Natural killer cell (primary cell): ENCODE measurements at regions not wholly inside any gene's neighbourhood (a gene's known extent, or its start where the extent isn't known, plus 50 kb on each side); places are given as distances from the start of the nearest gene placed in this dataset.
"Not testable (repeated sequence)": the region's sequence is repeated elsewhere in the genome, so short reads cannot be mapped to it uniquely, and the experiment has no call there.

Experiments
- ATAC-seq, 3 donors: fragments of 150-1000 bp in 2 of 3; fragments of 200-7000 bp in 1 of 3; cut with Tn5 transposase; 1 replicate in 1 of 3; 2 replicates in 2 of 3; pipeline ENCODE4 v1.10.0; 2021; ENCODE audit warnings: mild to moderate bottlenecking in 2 of 3, moderate library complexity in 2 of 3
- DNase-seq, 2 donors: peaks; one replicate each; pipeline versions ENCODE4 v3.0.0 to v3.0.0-alpha.2; 2013 to 2021; ENCODE audit warnings: mixed read lengths in 1 of 2
- H3K27ac ChIP-seq: one replicate; pipeline ENCODE4 v1.5.1; 2013; ENCODE audit warnings: mild to moderate bottlenecking, low read length
- H3K27me3 ChIP-seq: one replicate; pipeline ENCODE4 v1.6.1; 2013; ENCODE audit warnings: low read length; ENCODE audit not compliant: control insufficient read depth, insufficient read depth
- H3K36me3 ChIP-seq: one replicate; pipeline ENCODE4 v1.6.1; 2013; ENCODE audit warnings: low read length; ENCODE audit not compliant: control insufficient read depth, insufficient read depth
- H3K4me1 ChIP-seq: one replicate; pipeline ENCODE4 v1.6.1; 2013; ENCODE audit warnings: low read length; ENCODE audit not compliant: control insufficient read depth, insufficient read depth
- H3K4me3 ChIP-seq: one replicate; pipeline ENCODE4 v1.5.1; 2013; ENCODE audit warnings: low read length
- H3K9me3 ChIP-seq: one replicate; pipeline ENCODE4 v1.6.1; 2013; ENCODE audit warnings: low read length; ENCODE audit not compliant: control insufficient read depth, insufficient read depth
- H3K27ac Mint-ChIP-seq, 2 donors: one replicate each; pipeline ENCODE4 v1.8.0; 2022; ENCODE audit warnings: mild to moderate bottlenecking in 2 of 2, mixed read lengths in 2 of 2, moderate library complexity in 1 of 2
- H3K27me3 Mint-ChIP-seq, 2 donors: one replicate each; pipeline ENCODE4 v1.8.0; 2022; ENCODE audit warnings: low read depth in 2 of 2, mixed read lengths in 2 of 2
- H3K36me3 Mint-ChIP-seq: one replicate; pipeline ENCODE4 v1.8.0; 2022; ENCODE audit warnings: mixed read lengths
- H3K4me1 Mint-ChIP-seq, 2 donors: one replicate each; pipeline ENCODE4 v1.8.0; 2022; ENCODE audit warnings: mixed read lengths in 2 of 2
- H3K4me3 Mint-ChIP-seq: one replicate; pipeline ENCODE4 v1.8.0; 2022; ENCODE audit warnings: mild to moderate bottlenecking, moderate library complexity, mixed read lengths
- H3K9me3 Mint-ChIP-seq, 2 donors: one replicate each; pipeline ENCODE4 v1.8.0; 2022; ENCODE audit warnings: mixed read lengths in 2 of 2
- CTCF ChIP-seq: fragments of 200-600 bp; IDR thresholded peaks from one replicate; pipeline ENCODE4 v1.8.0; 2022; ENCODE audit warnings: antibody characterized with exemption
- WGBS: methylation state at CpG from one replicate; pipeline ENCODE4 v1.1.7; 2013; ENCODE audit warnings: missing lambda C conversion rate; ENCODE audit not compliant: insufficient coverage; 5-methylcytosine and 5-hydroxymethylcytosine counted together
- intact Hi-C: fragments of 100-400 bp; cut with micrococcal nuclease; formaldehyde crosslinking; loops from one replicate; pipeline ENCODE4 v1.14.2; 2022

- H3K36me3 ChIP-seq, result no peaks in the 10 kb centered on the region
- H3K4me1 Mint-ChIP-seq, result no peaks in the 10 kb centered on the region
- no peak overlapping the region for H3K27ac Mint-ChIP-seq
- no peak for TF ChIP-seq CTCF
- no peaks in the 10 kb centered on the region for H3K4me1 ChIP-seq
- no peaks in the 10 kb centered on the region for H3K9me3 ChIP-seq
- ATAC-seq (no peak), DNase-seq (no peak)
- no peak overlapping the region for H3K27ac ChIP-seq
- 44% methylated on average over 1 of the region's 2 CpGs for WGBS
- H3K4me3 Mint-ChIP-seq, result no peak overlapping the region
- H3K36me3 Mint-ChIP-seq, result no peaks in the 10 kb centered on the region
- no peak overlapping the region for H3K4me3 ChIP-seq
- H3K27me3 ChIP-seq, result no peaks in the 10 kb centered on the region
- intact Hi-C loops, result no loop called here
- H3K9me3 Mint-ChIP-seq, result peaks cover 10 to 17% of the 10 kb centered on the region in 2 donors
- no peaks in the 10 kb centered on the region for H3K27me3 Mint-ChIP-seq
Measured at GRCh38 chr2:199055336-199055735, 402.4 kb downstream of the SATB2 start.

- Mint-ChIP-seq H3K36me3 (no peaks in the 10 kb centered on the region), H3K9me3 (peaks cover 2 to 14% of the 10 kb centered on the region in 2 donors), H3K27me3 (no peaks in the 10 kb centered on the region), H3K27ac (no peak overlapping the region), H3K4me1 (no peaks in the 10 kb centered on the region), H3K4me3 (no peak overlapping the region)
- DNase-seq (no peak), ATAC-seq (no peak)
- Histone ChIP-seq H3K36me3 (no peaks in the 10 kb centered on the region), H3K4me3 (no peak overlapping the region), H3K27me3 (no peaks in the 10 kb centered on the region), H3K4me1 (no peaks in the 10 kb centered on the region), H3K9me3 (no peaks in the 10 kb centered on the region), H3K27ac (no peak overlapping the region)
- intact Hi-C loops, result no loop called here
- WGBS, result 87% methylated on average over 2 of the region's 2 CpGs
- no peak for TF ChIP-seq CTCF
Measured at GRCh38 chr2:199042660-199043379, 414.9 kb downstream of the SATB2 start.

GRCh38 chr2:199040522-199040921 is 417.2 kb downstream of the SATB2 start:
- H3K4me3 ChIP-seq, result no peak overlapping the region
- H3K27ac Mint-ChIP-seq, result no peak overlapping the region
- no peak overlapping the region for H3K4me3 Mint-ChIP-seq
- 51% methylated on average over 2 of the region's 2 CpGs for WGBS
- H3K36me3 ChIP-seq, result no peaks in the 10 kb centered on the region
- no peak for TF ChIP-seq CTCF
- H3K27me3 Mint-ChIP-seq, result no peaks in the 10 kb centered on the region
- ATAC-seq (no peak), DNase-seq (no peak)
- no peaks in the 10 kb centered on the region for H3K4me1 ChIP-seq
- intact Hi-C loops, result no loop called here
- H3K9me3 Mint-ChIP-seq, result peaks cover 6 to 13% of the 10 kb centered on the region in 2 donors
- no peaks in the 10 kb centered on the region for H3K27me3 ChIP-seq
- no peaks in the 10 kb centered on the region for H3K36me3 Mint-ChIP-seq
- no peak overlapping the region for H3K27ac ChIP-seq
- H3K9me3 ChIP-seq, result no peaks in the 10 kb centered on the region
- no peaks in the 10 kb centered on the region for H3K4me1 Mint-ChIP-seq

- H3K9me3 ChIP-seq, DNase-seq, ATAC-seq, intact Hi-C loops, H3K27ac Mint-ChIP-seq, H3K27ac ChIP-seq, H3K4me3 Mint-ChIP-seq, H3K4me1 Mint-ChIP-seq, H3K4me3 ChIP-seq, H3K27me3 Mint-ChIP-seq, H3K27me3 ChIP-seq, H3K36me3 ChIP-seq, H3K4me1 ChIP-seq, H3K36me3 Mint-ChIP-seq: not testable (repeated sequence)
- 88% methylated on average over 3 of the region's 3 CpGs for WGBS
- H3K9me3 Mint-ChIP-seq, result peaks cover 10 to 17% of the 10 kb centered on the region in 2 donors
Measured at GRCh38 chr2:199033761-199034160, 424.0 kb downstream of the SATB2 start.
